Skeletal muscle satellite cell (primary cell): ENCODE measurements at regions not wholly inside any gene's neighbourhood (a gene's known extent, or its start where the extent isn't known, plus 50 kb on each side); places are given as distances from the start of the nearest gene placed in this dataset. TPM values are rescaled to one million over a fixed set of nuclear protein-coding genes. Genes with fewer than 3 reads are reported as not detected.

Source experiments
- H3K27me3 ChIP-seq: 2 replicates; pipeline ENCODE4 v1.7.0; 2013; ENCODE audit warnings: low read length; ENCODE audit not compliant: control insufficient read depth, insufficient read depth
- H3K36me3 ChIP-seq: 2 replicates; pipeline ENCODE4 v1.7.0; 2013; ENCODE audit warnings: mild to moderate bottlenecking, control low read depth, low read length; ENCODE audit not compliant: insufficient read depth
- H3K4me1 ChIP-seq: 2 replicates; pipeline ENCODE4 v1.7.0; 2013; ENCODE audit warnings: low read length; ENCODE audit not compliant: control insufficient read depth, insufficient read depth
- H3K4me2 ChIP-seq: 2 replicates; pipeline ENCODE4 v1.7.0; 2013; ENCODE audit warnings: mild to moderate bottlenecking, low read length
- H3K4me3 ChIP-seq: 2 replicates; pipeline ENCODE4 v1.7.0; 2013; ENCODE audit warnings: low read length
- H3K9ac ChIP-seq: 2 replicates; pipeline ENCODE4 v1.7.0; 2013; ENCODE audit warnings: mild to moderate bottlenecking, low read depth, low read length, moderate library complexity
- H3K9me3 ChIP-seq: replicated peaks from 2 replicates; pipeline ENCODE4 v1.7.0; 2013; ENCODE audit warnings: mild to moderate bottlenecking, control low read depth, low read length
- small RNA-seq: library from RNA; depleted of rRNA; stranded (forward); fragments of <200 nt; gene quantifications from one replicate; pipeline ENCODE3, GENCODE V24; 2012

- Histone ChIP-seq H3K9ac (no peak overlapping the region), H3K4me3 (no peak overlapping the region), H3K27me3 (peaks cover 52% of the 10 kb centered on the region), H3K9me3 (no peaks in the 10 kb centered on the region), H3K36me3 (no peaks in the 10 kb centered on the region), H3K4me1 (no peaks in the 10 kb centered on the region), H3K4me2 (no peak overlapping the region)
Observed at GRCh38 chr20:43798291-43799149, 71.7 kb upstream of the GTSF1L start.

GRCh38 chr20:43794326-43794725 lies 67.5 kb upstream of the GTSF1L start:
- Histone ChIP-seq H3K4me1 (no peaks in the 10 kb centered on the region), H3K27me3 (peaks cover 49% of the 10 kb centered on the region), H3K4me3 (no peak overlapping the region), H3K36me3 (no peaks in the 10 kb centered on the region), H3K9ac (no peak overlapping the region), H3K4me2 (no peak overlapping the region), H3K9me3 (no peaks in the 10 kb centered on the region)

GRCh38 chr20:43789593-43789992 lies 62.8 kb upstream of the GTSF1L start:
- Histone ChIP-seq H3K36me3 (no peaks in the 10 kb centered on the region), H3K4me2 (no peak overlapping the region), H3K27me3 (peaks cover 14% of the 10 kb centered on the region), H3K4me3 (no peak overlapping the region), H3K4me1 (no peaks in the 10 kb centered on the region), H3K9me3 (no peaks in the 10 kb centered on the region), H3K9ac (no peak overlapping the region)

GRCh38 chr20:43787937-43788336 lies 61.1 kb upstream of the GTSF1L start:
- H3K27me3 ChIP-seq: peaks cover 8% of the 10 kb centered on the region
- no peak overlapping the region for H3K9ac ChIP-seq
- H3K36me3 ChIP-seq: no peaks in the 10 kb centered on the region
- H3K9me3 ChIP-seq: no peaks in the 10 kb centered on the region
- no peaks in the 10 kb centered on the region for H3K4me1 ChIP-seq
- H3K4me3 ChIP-seq: no peak overlapping the region
- no peak overlapping the region for H3K4me2 ChIP-seq

- peaks cover 4% of the 10 kb centered on the region for H3K4me1 ChIP-seq
- peaks cover 1% of the 10 kb centered on the region for H3K27me3 ChIP-seq
- H3K36me3 ChIP-seq: no peaks in the 10 kb centered on the region
Observed at GRCh38 chr20:43786885-43787284, 60.1 kb upstream of the GTSF1L start.

GRCh38 chr20:43781215-43781614 lies 54.4 kb upstream of the GTSF1L start:
- Histone ChIP-seq H3K27me3 (no peaks in the 10 kb centered on the region), H3K9me3 (no peaks in the 10 kb centered on the region), H3K4me3 (no peak overlapping the region), H3K9ac (no peak overlapping the region), H3K4me1 (peaks cover 7% of the 10 kb centered on the region), H3K36me3 (no peaks in the 10 kb centered on the region), H3K4me2 (no peak overlapping the region)

More at GRCh38 chr20:43786885-43787284, 60.1 kb upstream of the GTSF1L start:
- no peak overlapping the region for H3K9ac ChIP-seq
- H3K4me3 ChIP-seq: no peak overlapping the region
- no peaks in the 10 kb centered on the region for H3K9me3 ChIP-seq
- no peak overlapping the region for H3K4me2 ChIP-seq

- Histone ChIP-seq H3K36me3 (no peaks in the 10 kb centered on the region), H3K4me2 (no peak overlapping the region), H3K9ac (no peak overlapping the region), H3K9me3 (no peaks in the 10 kb centered on the region), H3K4me3 (no peak overlapping the region), H3K4me1 (peaks cover 7% of the 10 kb centered on the region), H3K27me3 (peaks cover 8% of the 10 kb centered on the region)
Observed at GRCh38 chr20:43778375-43778774, 51.6 kb upstream of the GTSF1L start.

- Histone ChIP-seq H3K4me3 (no peak overlapping the region), H3K9me3 (no peaks in the 10 kb centered on the region), H3K27me3 (peaks cover 22% of the 10 kb centered on the region), H3K4me1 (peaks cover 1% of the 10 kb centered on the region), H3K9ac (no peak overlapping the region), H3K4me2 (no peak overlapping the region), H3K36me3 (no peaks in the 10 kb centered on the region)
Observed at GRCh38 chr20:43776691-43777090, 49.9 kb upstream of the GTSF1L start.

Small RNA genes lying in the stretch of these regions (small RNA-seq; reads per million reads assigned to genes)
- not detected for gene RNU6-639P
